HCT116 (cell line): ENCODE measurements at regions not wholly inside any gene's neighbourhood (a gene's known extent, or its start where the extent isn't known, plus 50 kb on each side); places are given as distances from the start of the nearest gene placed in this dataset.

Experiments
- ATAC-seq: fragments of 200-7000 bp; cut with Tn5 transposase; 2 replicates; pipeline ENCODE4 v1.9.1; 2020; ENCODE audit warnings: mild to moderate bottlenecking, moderate library complexity
- BruUV-seq: library from RNA; stranded (reverse); fragments of 400-500 nt; replicated peaks from 2 replicates; lab custom pipeline; 2021; lab: Mats Ljungman, UMichigan
- CTCF ChIA-PET: fragments of 300-600 bp; sonication (Branson Sonifier 250); formaldehyde crosslinking; loops from one replicate; lab custom pipeline; 2021; ENCODE audit warnings: antibody characterized with exemption; lab: Charles Lee
- POLR2A ChIA-PET: fragments of 300-600, 350-600 bp; sonication (Branson Sonifier 250); formaldehyde crosslinking; loops from one replicate; lab custom pipeline; 2021; ENCODE audit warnings: antibody characterized with exemption; lab: Charles Lee
- RAD21 ChIA-PET, 2 experiments: fragments of 300-600 bp; sonication (Branson Sonifier 250); formaldehyde crosslinking; loops; one replicate each; lab custom pipeline; 2023; ENCODE audit warnings: low total read pairs in 2 of 2; ENCODE audit not compliant: uncharacterized antibody in 2 of 2, unreplicated experiment in 2 of 2, low non-redundant PET in 1 of 2; lab: Charles Lee
- DNase-seq: peaks from one replicate; pipeline ENCODE4 v3.0.0-alpha.2; 2010; ENCODE audit warnings: low read depth, low spot score
- H2AFZ ChIP-seq: fragments of 200-600 bp; shearing (Covaris generic), sonication (generic); 2 replicates; pipeline ENCODE4 v1.6.1; 2017; ENCODE audit warnings: low read depth, mixed run types, mixed read lengths, antibody characterized with exemption, low read length; ENCODE audit not compliant: poor library complexity, severe bottlenecking
- H3K27ac ChIP-seq: 2 replicates; pipeline ENCODE4 v1.5.1; 2012; ENCODE audit warnings: low read depth, low read length
- H3K27me3 ChIP-seq: fragments of 200-600 bp; sonication (generic); 2 replicates; pipeline ENCODE4 v1.6.1; 2016; ENCODE audit warnings: mixed run types, low read length, mixed read lengths; ENCODE audit not compliant: insufficient read depth
- H3K36me3 ChIP-seq, 2 experiments: fragments of 200-500 bp in 1 of 2; fragments of 200-600 bp in 1 of 2; sonication (Bioruptor generic) in 1 of 2; sonication (generic) in 1 of 2; 2 replicates each; pipeline versions ENCODE4 v1.5.1 to v1.6.1; 2014 to 2016; ENCODE audit warnings: low read length in 2 of 2, inconsistent platforms in 1 of 2, mixed read lengths in 1 of 2, mixed run types in 1 of 2; ENCODE audit not compliant: insufficient read depth in 2 of 2, control insufficient read depth in 1 of 2
- H3K4me1 ChIP-seq, 2 experiments: fragments of 200-600 bp in 1 of 2; sonication (generic) in 1 of 2; 2 replicates each; pipeline versions ENCODE4 v1.5.1 to v1.6.1; 2012 to 2017; ENCODE audit warnings: low read length in 2 of 2, inconsistent platforms in 1 of 2, mild to moderate bottlenecking in 1 of 2, mixed read lengths in 1 of 2, mixed run types in 1 of 2, moderate library complexity in 1 of 2; ENCODE audit not compliant: insufficient read depth in 2 of 2, control insufficient read depth in 1 of 2
- H3K4me2 ChIP-seq: fragments of 200-600 bp; sonication (generic); 2 replicates; pipeline ENCODE4 v1.6.1; 2017; ENCODE audit warnings: mixed run types, low read length, mixed read lengths
- H3K4me3 ChIP-seq, 2 experiments: fragments of 200-600 bp in 1 of 2; sonication (generic) in 1 of 2; replicated peaks in 1 of 2; 2 replicates each; pipeline ENCODE4 v1.5.1; 2011 to 2016; ENCODE audit warnings: low read length in 2 of 2, control low read depth in 1 of 2, low read depth in 1 of 2, mild to moderate bottlenecking in 1 of 2, mixed read lengths in 1 of 2, mixed run types in 1 of 2
- H3K79me2 ChIP-seq: fragments of 200-600 bp; sonication (generic); 2 replicates; pipeline ENCODE4 v1.6.1; 2017; ENCODE audit warnings: mild to moderate bottlenecking, mixed run types, low read length, moderate library complexity, mixed read lengths; ENCODE audit not compliant: insufficient read depth
- H3K9ac ChIP-seq: fragments of 200-600 bp; sonication (generic); 2 replicates; pipeline ENCODE4 v1.6.1; 2016; ENCODE audit warnings: low read length, mixed read lengths
- H3K9me2 ChIP-seq: fragments of 200-600 bp; sonication (generic), shearing (Covaris generic); 2 replicates; pipeline ENCODE4 v1.6.1; 2017; ENCODE audit warnings: mixed run types, mild to moderate bottlenecking, moderate library complexity; ENCODE audit not compliant: insufficient read depth
- H3K9me3 ChIP-seq, 2 experiments: fragments of 200-500 bp in 1 of 2; fragments of 200-600 bp in 1 of 2; sonication (Bioruptor generic) in 1 of 2; sonication (generic) in 1 of 2; 2 replicates each; pipeline ENCODE4 v1.6.1; 2014 to 2017; ENCODE audit warnings: low read length in 2 of 2, mixed read lengths in 2 of 2, inconsistent platforms in 1 of 2, low read depth in 1 of 2, mild to moderate bottlenecking in 1 of 2, mixed run types in 1 of 2, moderate library complexity in 1 of 2; ENCODE audit not compliant: control insufficient read depth in 1 of 2, insufficient read depth in 1 of 2
- H4K20me1 ChIP-seq: fragments of 200-600 bp; sonication (generic), shearing (Covaris generic); 2 replicates; pipeline ENCODE4 v1.6.1; 2017; ENCODE audit warnings: mixed run types, mild to moderate bottlenecking, moderate library complexity; ENCODE audit not compliant: insufficient read depth
- CBX3 ChIP-seq: IDR thresholded peaks from 2 replicates; pipeline ENCODE4 v1.6.1; 2012; ENCODE audit warnings: low read depth
- EGR1 ChIP-seq: IDR thresholded peaks from 2 replicates; pipeline ENCODE4 v1.6.1; 2012; ENCODE audit warnings: low read depth
- ELF1 ChIP-seq: IDR thresholded peaks from 2 replicates; pipeline ENCODE4 v1.6.1; 2012; ENCODE audit warnings: low read depth, borderline replicate concordance
- EZH2 ChIP-seq: fragments of 200-600 bp; sonication (generic); IDR thresholded peaks from 2 replicates; pipeline ENCODE4 v1.6.1; 2017; ENCODE audit warnings: antibody characterized with exemption, mixed run types
- EZH2phosphoT487 ChIP-seq: fragments of 200-600 bp; IDR thresholded peaks from 2 replicates; pipeline ENCODE4 v1.6.1; 2018; ENCODE audit warnings: antibody characterized with exemption, borderline replicate concordance
- FOSL1 ChIP-seq: IDR thresholded peaks from 2 replicates; pipeline ENCODE4 v1.6.1; 2012; ENCODE audit warnings: low read depth
- JUND ChIP-seq: IDR thresholded peaks from 2 replicates; pipeline ENCODE4 v1.6.1; 2012
- MAX ChIP-seq: IDR thresholded peaks from 2 replicates; pipeline ENCODE4 v1.6.1; 2012
- RAD21 ChIP-seq: IDR thresholded peaks from 2 replicates; pipeline ENCODE4 v1.6.1; 2012; ENCODE audit warnings: low read depth, mild to moderate bottlenecking
- REST ChIP-seq: IDR thresholded peaks from 2 replicates; pipeline ENCODE4 v1.6.1; 2012; ENCODE audit warnings: low read depth
- SP1 ChIP-seq: IDR thresholded peaks from 2 replicates; pipeline ENCODE4 v1.6.1; 2012; ENCODE audit warnings: low read depth
- SRF ChIP-seq: IDR thresholded peaks from 2 replicates; pipeline ENCODE4 v1.6.1; 2012; ENCODE audit warnings: low read depth
- intact Hi-C: fragments of 100-400 bp; cut with micrococcal nuclease; formaldehyde crosslinking; loops from 2 replicates; pipeline ENCODE4 v1.10.0; 2022

- ChIA-PET RAD21 (no interaction called here), CTCF (no interaction called here), POLR2A (no interaction called here)
- no peaks in the 10 kb centered on the region for H4K20me1 ChIP-seq
- ATAC-seq (no peak), DNase-seq (no peak)
- no peak overlapping the region for H3K27ac ChIP-seq
- no peak for TF ChIP-seq SP1
- no peak for TF ChIP-seq ELF1
- no peak for TF ChIP-seq CBX3
- no peak for TF ChIP-seq EGR1
- no peak for TF ChIP-seq FOSL1
- TF ChIP-seq EZH2, result no peak
- no peak for TF ChIP-seq EZH2phosphoT487
- TF ChIP-seq JUND, result no peak
- no peak for TF ChIP-seq SRF
- TF ChIP-seq REST, result no peak
- no peak for TF ChIP-seq MAX
- no peak for TF ChIP-seq RAD21
- no peak overlapping the region for H3K4me3 ChIP-seq
- H3K4me1 ChIP-seq, result no peaks in the 10 kb centered on the region
- BruUV-seq, result no TSS peak
- no peaks in the 10 kb centered on the region for H3K9me2 ChIP-seq
- H3K9ac ChIP-seq, result no peak overlapping the region
- no peaks in the 10 kb centered on the region for H3K36me3 ChIP-seq
- no peak overlapping the region for H3K4me2 ChIP-seq
- H3K27me3 ChIP-seq, result no peaks in the 10 kb centered on the region
- no peak overlapping the region for H2AFZ ChIP-seq
- H3K79me2 ChIP-seq, result no peaks in the 10 kb centered on the region
- no peaks in the 10 kb centered on the region for H3K9me3 ChIP-seq
- intact Hi-C loops, result no loop called here
Observed at GRCh38 chr5:148933903-148934432, 107.6 kb downstream of the ADRB2 start.
